ENCODE measurements at regions not wholly inside any gene's neighbourhood (a gene's known extent, or its start where the extent isn't known, plus 50 kb on each side); places are given as distances from the start of the nearest gene placed in this dataset.

- Mint-ChIP-seq H3K27ac (no peak overlapping the region), H3K4me3 (no peak overlapping the region), H3K27me3 (no peaks in the 10 kb centered on the region), H3K4me1 (ENCODE audit: low read depth) (no peaks in the 10 kb centered on the region), H3K9me3 (no peaks in the 10 kb centered on the region), H3K36me3 (ENCODE audit: low read depth) (no peaks in the 10 kb centered on the region)
Observed at GRCh38 chr6:112983713-112984261, 636.7 kb downstream of the RFPL4B start.

- H3K4me1 Mint-ChIP-seq (ENCODE audit: low read depth), result no peaks in the 10 kb centered on the region
- H3K4me3 Mint-ChIP-seq, result no peak overlapping the region
- H3K9me3 Mint-ChIP-seq, result no peaks in the 10 kb centered on the region
- H3K27ac Mint-ChIP-seq, result no peak overlapping the region
- no peaks in the 10 kb centered on the region for H3K27me3 Mint-ChIP-seq
- no peaks in the 10 kb centered on the region for H3K36me3 Mint-ChIP-seq (ENCODE audit: low read depth)
Observed at GRCh38 chr6:112984899-112985298, 637.8 kb downstream of the RFPL4B start.

GRCh38 chr6:112986321-112986720 is 639.2 kb downstream of the RFPL4B start:
- H3K27me3 Mint-ChIP-seq, result no peaks in the 10 kb centered on the region
- no peaks in the 10 kb centered on the region for H3K4me1 Mint-ChIP-seq (ENCODE audit: low read depth)
- H3K4me3 Mint-ChIP-seq, result no peak overlapping the region
- H3K9me3 Mint-ChIP-seq, result peaks cover 7% of the 10 kb centered on the region
- no peaks in the 10 kb centered on the region for H3K36me3 Mint-ChIP-seq (ENCODE audit: low read depth)
- no peak overlapping the region for H3K27ac Mint-ChIP-seq

GRCh38 chr6:112988748-112989147 is 641.6 kb downstream of the RFPL4B start:
- Mint-ChIP-seq H3K27ac (no peak overlapping the region), H3K27me3 (no peaks in the 10 kb centered on the region), H3K36me3 (ENCODE audit: low read depth) (no peaks in the 10 kb centered on the region), H3K9me3 (peaks cover 7% of the 10 kb centered on the region), H3K4me1 (ENCODE audit: low read depth) (no peaks in the 10 kb centered on the region), H3K4me3 (no peak overlapping the region)

DNA sequence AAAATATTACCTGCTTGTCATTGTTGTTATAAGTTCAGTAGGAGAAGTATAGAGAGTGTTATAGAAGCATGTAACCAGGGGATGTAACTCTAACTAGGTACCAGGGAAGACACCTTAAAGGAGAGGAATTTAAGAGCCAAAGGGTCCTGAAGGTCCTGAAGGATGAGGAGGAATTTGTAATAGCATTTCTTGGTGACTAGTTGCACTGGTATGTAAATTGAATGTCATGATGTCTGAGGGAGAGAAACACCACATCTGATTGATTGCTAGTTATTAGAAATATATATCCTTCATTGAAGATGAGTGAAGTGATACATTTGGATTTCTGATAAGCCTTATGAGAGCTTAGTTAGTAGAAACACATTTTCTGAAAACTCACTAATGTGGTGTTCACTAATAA is 643.8 kb downstream of the RFPL4B start:
- Mint-ChIP-seq H3K4me3 (no peak overlapping the region), H3K9me3 (peaks cover 7% of the 10 kb centered on the region), H3K27ac (no peak overlapping the region), H3K4me1 (ENCODE audit: low read depth) (no peaks in the 10 kb centered on the region), H3K36me3 (ENCODE audit: low read depth) (no peaks in the 10 kb centered on the region), H3K27me3 (no peaks in the 10 kb centered on the region)

- Mint-ChIP-seq H3K4me3 (no peak overlapping the region), H3K9me3 (peaks cover 7% of the 10 kb centered on the region), H3K27ac (no peak overlapping the region), H3K27me3 (no peaks in the 10 kb centered on the region), H3K36me3 (ENCODE audit: low read depth) (no peaks in the 10 kb centered on the region), H3K4me1 (ENCODE audit: low read depth) (no peaks in the 10 kb centered on the region)
Observed at GRCh38 chr6:112991912-112992311, 644.8 kb downstream of the RFPL4B start.

GRCh38 chr6:112997421-112998085 is 650.4 kb downstream of the RFPL4B start:
- no peak overlapping the region for H3K4me3 Mint-ChIP-seq
- no peak overlapping the region for H3K27ac Mint-ChIP-seq
- H3K9me3 Mint-ChIP-seq, result no peaks in the 10 kb centered on the region
- H3K27me3 Mint-ChIP-seq, result no peaks in the 10 kb centered on the region
- H3K4me1 Mint-ChIP-seq (ENCODE audit: low read depth), result no peaks in the 10 kb centered on the region
- H3K36me3 Mint-ChIP-seq (ENCODE audit: low read depth), result no peaks in the 10 kb centered on the region

DNA sequence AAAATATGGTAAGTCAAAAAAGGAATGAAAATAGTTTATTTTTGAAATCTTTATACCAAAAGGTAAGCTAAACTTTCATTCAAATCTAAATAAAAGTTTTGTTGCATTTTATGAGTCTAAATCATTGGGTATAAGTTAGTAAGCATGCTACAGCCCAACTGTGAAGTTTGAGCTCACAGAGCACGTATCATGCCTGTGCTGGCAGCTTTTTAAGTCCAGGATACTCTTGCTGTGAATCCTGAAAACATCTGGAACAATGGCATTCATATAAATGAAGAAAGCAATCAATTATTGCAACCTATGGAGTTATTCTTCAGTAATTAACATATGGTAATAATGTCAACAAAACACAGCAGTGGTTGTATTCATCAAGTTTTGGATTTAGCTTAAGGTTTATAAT is 656.9 kb downstream of the RFPL4B start:
- Mint-ChIP-seq H3K4me1 (ENCODE audit: low read depth) (no peaks in the 10 kb centered on the region), H3K4me3 (no peak overlapping the region), H3K27me3 (no peaks in the 10 kb centered on the region), H3K36me3 (ENCODE audit: low read depth) (no peaks in the 10 kb centered on the region), H3K9me3 (no peaks in the 10 kb centered on the region), H3K27ac (no peak overlapping the region)

GRCh38 chr6:113004470-113005270 is 657.5 kb downstream of the RFPL4B start:
- no peaks in the 10 kb centered on the region for H3K4me1 Mint-ChIP-seq (ENCODE audit: low read depth)
- no peaks in the 10 kb centered on the region for H3K27me3 Mint-ChIP-seq
- no peaks in the 10 kb centered on the region for H3K9me3 Mint-ChIP-seq
- H3K36me3 Mint-ChIP-seq (ENCODE audit: low read depth), result no peaks in the 10 kb centered on the region
- H3K4me3 Mint-ChIP-seq, result no peak overlapping the region
- no peak overlapping the region for H3K27ac Mint-ChIP-seq

DNA sequence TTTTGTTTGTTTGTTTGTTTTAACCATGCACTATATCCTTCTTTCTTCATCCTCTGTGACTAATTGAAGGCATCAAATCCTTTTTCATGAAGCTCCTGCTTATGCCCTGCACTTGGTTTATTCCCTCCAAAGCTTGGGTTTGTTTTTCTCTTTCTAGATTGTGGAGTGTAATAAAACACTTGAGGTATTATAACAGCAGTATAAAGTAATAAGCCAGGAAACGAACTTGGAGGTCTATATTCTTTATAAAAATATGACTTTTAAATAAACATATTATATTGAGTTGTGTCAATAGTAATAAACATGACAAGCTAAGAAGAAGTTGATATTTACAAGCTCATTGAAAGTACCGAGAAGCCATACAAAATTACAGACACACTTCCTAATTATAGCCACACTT is 659.4 kb downstream of the RFPL4B start:
- Mint-ChIP-seq H3K27ac (no peak overlapping the region), H3K4me3 (no peak overlapping the region), H3K36me3 (ENCODE audit: low read depth) (no peaks in the 10 kb centered on the region), H3K27me3 (no peaks in the 10 kb centered on the region), H3K4me1 (ENCODE audit: low read depth) (no peaks in the 10 kb centered on the region), H3K9me3 (no peaks in the 10 kb centered on the region)

GRCh38 chr6:113009682-113010081 is 662.6 kb downstream of the RFPL4B start:
- H3K27me3 Mint-ChIP-seq, result no peaks in the 10 kb centered on the region

GRCh38 chr6:113010196-113010989 is 663.3 kb downstream of the RFPL4B start:
- no peaks in the 10 kb centered on the region for H3K9me3 Mint-ChIP-seq

More at GRCh38 chr6:113009682-113010081, 662.6 kb downstream of the RFPL4B start:
- no peaks in the 10 kb centered on the region for H3K36me3 Mint-ChIP-seq (ENCODE audit: low read depth)
- no peaks in the 10 kb centered on the region for H3K9me3 Mint-ChIP-seq
- no peak overlapping the region for H3K4me3 Mint-ChIP-seq
- H3K27ac Mint-ChIP-seq, result no peak overlapping the region
- no peaks in the 10 kb centered on the region for H3K4me1 Mint-ChIP-seq (ENCODE audit: low read depth)

DNA sequence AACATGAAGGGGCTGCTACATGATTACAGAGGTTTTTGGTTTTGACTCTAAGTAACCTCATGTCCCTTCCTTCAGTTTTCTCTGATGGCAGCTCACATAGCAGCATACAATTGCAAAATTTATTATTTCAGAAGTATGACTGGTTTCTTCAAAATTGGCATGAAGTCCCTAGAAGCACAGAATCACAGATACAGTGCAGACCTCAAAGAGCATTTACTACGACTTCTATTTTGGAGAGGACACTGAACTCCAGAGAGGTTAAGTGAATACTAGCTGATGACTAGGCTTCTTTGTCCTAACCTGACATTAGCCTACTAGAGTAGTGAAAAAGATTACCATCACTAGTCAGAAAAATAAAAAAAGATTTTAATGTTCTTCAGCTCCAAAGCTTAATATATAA is 664.3 kb downstream of the RFPL4B start:
- Mint-ChIP-seq H3K4me3 (no peak overlapping the region), H3K9me3 (no peaks in the 10 kb centered on the region), H3K27me3 (no peaks in the 10 kb centered on the region), H3K36me3 (ENCODE audit: low read depth) (no peaks in the 10 kb centered on the region), H3K4me1 (ENCODE audit: low read depth) (no peaks in the 10 kb centered on the region), H3K27ac (no peak overlapping the region)

More at GRCh38 chr6:113010196-113010989, 663.3 kb downstream of the RFPL4B start:
- Mint-ChIP-seq H3K36me3 (ENCODE audit: low read depth) (no peaks in the 10 kb centered on the region), H3K27ac (no peak overlapping the region), H3K4me1 (ENCODE audit: low read depth) (no peaks in the 10 kb centered on the region), H3K27me3 (no peaks in the 10 kb centered on the region), H3K4me3 (no peak overlapping the region)

DNA sequence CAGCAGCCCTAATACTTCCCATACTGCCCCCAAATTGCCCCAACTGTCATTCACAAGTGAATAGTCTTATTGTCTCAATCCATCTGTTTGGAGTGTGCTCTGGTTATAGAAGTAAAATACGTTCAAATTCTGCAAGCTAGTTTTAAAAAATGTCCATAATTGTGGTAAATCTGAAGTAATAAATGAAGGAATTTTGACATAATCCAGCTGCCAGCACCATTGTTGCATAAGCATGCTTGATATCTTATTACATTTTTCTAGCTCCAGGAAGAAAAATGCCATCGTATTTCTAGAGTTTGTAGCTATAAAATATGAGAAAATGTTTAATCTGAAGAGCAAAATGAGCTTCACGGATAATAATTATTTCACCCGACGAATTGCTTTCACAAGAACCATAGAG is 664.7 kb downstream of the RFPL4B start:
- Mint-ChIP-seq H3K4me1 (ENCODE audit: low read depth) (no peaks in the 10 kb centered on the region), H3K27me3 (no peaks in the 10 kb centered on the region), H3K27ac (no peak overlapping the region), H3K36me3 (ENCODE audit: low read depth) (no peaks in the 10 kb centered on the region), H3K4me3 (no peak overlapping the region), H3K9me3 (no peaks in the 10 kb centered on the region)

GRCh38 chr6:113015249-113015648 is 668.1 kb downstream of the RFPL4B start:
- Mint-ChIP-seq H3K27me3 (no peaks in the 10 kb centered on the region), H3K27ac (no peak overlapping the region), H3K4me1 (ENCODE audit: low read depth) (no peaks in the 10 kb centered on the region), H3K9me3 (no peaks in the 10 kb centered on the region), H3K36me3 (ENCODE audit: low read depth) (no peaks in the 10 kb centered on the region), H3K4me3 (no peak overlapping the region)
